GM18508 (cell line): ENCODE measurements at regions not wholly inside any gene's neighbourhood (a gene's known extent, or its start where the extent isn't known, plus 50 kb on each side); places are given as distances from the start of the nearest gene placed in this dataset.
"Not testable (repeated sequence)": the region's sequence is repeated elsewhere in the genome, so short reads cannot be mapped to it uniquely, and the experiment has no call there.

Experiments
- ATAC-seq: cut with Tn5 transposase; IDR thresholded peaks from one replicate; pipeline ENCODE4 v1.9.1; 2021; ENCODE audit warnings: moderate number of reproducible peaks; ENCODE audit not compliant: insufficient read depth, unreplicated experiment

- peak; percentile 90 for ATAC-seq
These were observed 371.7 kb upstream of the GBE1 start for GRCh38 chr3:82133070-82133606.

GRCh38 chr3:82132210-82133069 lies 371.0 kb upstream of the GBE1 start:
- no peak for ATAC-seq

GRCh38 chr3:82130046-82130445 lies 368.6 kb upstream of the GBE1 start:
- no peak for ATAC-seq

- ATAC-seq = no peak
These were observed 367.9 kb upstream of the GBE1 start for GRCh38 chr3:82129221-82129801.

- no peak for ATAC-seq
These were observed 366.8 kb upstream of the GBE1 start for GRCh38 chr3:82128271-82128670.

- ATAC-seq = no peak
These were observed 361.3 kb upstream of the GBE1 start for GRCh38 chr3:82122554-82123345.

GRCh38 chr3:82114589-82114988 lies 353.1 kb upstream of the GBE1 start:
- ATAC-seq = no peak

GRCh38 chr3:82110721-82111120 lies 349.3 kb upstream of the GBE1 start:
- ATAC-seq = not testable (repeated sequence)

- no peak for ATAC-seq
These were observed 341.8 kb upstream of the GBE1 start for GRCh38 chr3:82103241-82103640.

- no peak for ATAC-seq
These were observed 338.9 kb upstream of the GBE1 start for GRCh38 chr3:82100378-82100777.

GRCh38 chr3:82093641-82094040 lies 332.2 kb upstream of the GBE1 start:
- ATAC-seq = no peak

- no peak for ATAC-seq
These were observed 327.3 kb upstream of the GBE1 start for GRCh38 chr3:82088749-82089148.

- ATAC-seq = no peak
These were observed 326.5 kb upstream of the GBE1 start for GRCh38 chr3:82087958-82088357.

- no peak for ATAC-seq
These were observed 324.5 kb upstream of the GBE1 start for GRCh38 chr3:82085851-82086475.

GRCh38 chr3:82085356-82085755 lies 323.9 kb upstream of the GBE1 start:
- ATAC-seq = no peak

- ATAC-seq = no peak
These were observed 323.4 kb upstream of the GBE1 start for GRCh38 chr3:82084824-82085223.

GRCh38 chr3:82082796-82083195 lies 321.4 kb upstream of the GBE1 start:
- ATAC-seq = no peak

GRCh38 chr3:82081351-82081750 lies 319.9 kb upstream of the GBE1 start:
- no peak for ATAC-seq

- ATAC-seq = no peak
These were observed 319.3 kb upstream of the GBE1 start for GRCh38 chr3:82080792-82081191.

GRCh38 chr3:82080261-82080660 lies 318.8 kb upstream of the GBE1 start:
- ATAC-seq = no peak
